Tibial nerve (tissue), 4 donors: ENCODE measurements at regions not wholly inside any gene's neighbourhood (a gene's known extent, or its start where the extent isn't known, plus 50 kb on each side); places are given as distances from the start of the nearest gene placed in this dataset.

Experiments
- CTCF ChIP-seq, 5 experiments: fragments of 200-600 bp in 3 of 5; fragments of 450-650 bp in 2 of 5; sonication (generic) in 3 of 5; IDR thresholded peaks; one replicate each; pipeline ENCODE4 v1.5.1; 2016 to 2019; ENCODE audit warnings: antibody characterized with exemption in 5 of 5, mild to moderate bottlenecking in 3 of 5, moderate library complexity in 2 of 5
- EP300 ChIP-seq, 2 donors: sonication (generic); formaldehyde crosslinking; IDR thresholded peaks; one replicate each; pipeline ENCODE4 v1.6.1; 2017; ENCODE audit warnings: antibody characterized with exemption in 2 of 2, mild to moderate bottlenecking in 1 of 2

- TF ChIP-seq CTCF (IDR thresholded peaks at IDR 0.05) (no peak), EP300 (IDR thresholded peaks at IDR 0.05) (no peak)
Measured at GRCh38 chr2:173596244-173596643, 241.6 kb downstream of the CDCA7 start.
